GDM1 (cell line): ENCODE measurements at regions not wholly inside any gene's neighbourhood (a gene's known extent, or its start where the extent isn't known, plus 50 kb on each side); places are given as distances from the start of the nearest gene placed in this dataset.

Experiments
- DNase-seq: peaks from one replicate; lab custom pipeline; 2025; lab: John Stamatoyannopoulos, UW

GRCh38 chr14:58947814-58948445 lies 240.5 kb upstream of the DAAM1 start:
- DNase-seq: no peak

- DNase-seq: no peak
These were observed 237.9 kb upstream of the DAAM1 start for GRCh38 chr14:58950555-58950954.

- DNase-seq: no peak
These were observed 237.3 kb upstream of the DAAM1 start for GRCh38 chr14:58951143-58951542.

- DNase-seq: no peak
These were observed 234.4 kb upstream of the DAAM1 start for GRCh38 chr14:58954052-58954451.

GRCh38 chr14:58954901-58955861 lies 233.3 kb upstream of the DAAM1 start:
- peak; percentile 33 for DNase-seq

- DNase-seq: no peak
These were observed 227.3 kb upstream of the DAAM1 start for GRCh38 chr14:58961045-58961731.

GRCh38 chr14:58963873-58964597 lies 224.4 kb upstream of the DAAM1 start:
- no peak for DNase-seq

- no peak for DNase-seq
These were observed 223.9 kb upstream of the DAAM1 start for GRCh38 chr14:58964598-58964928.

GRCh38 chr14:58965601-58966000 lies 222.9 kb upstream of the DAAM1 start:
- no peak for DNase-seq

GRCh38 chr14:58966997-58967396 lies 221.5 kb upstream of the DAAM1 start:
- DNase-seq: no peak

GRCh38 chr14:58969951-58970751 lies 218.3 kb upstream of the DAAM1 start:
- DNase-seq: no peak

GRCh38 chr14:58972233-58973017 lies 216.0 kb upstream of the DAAM1 start:
- peak; percentile 60 for DNase-seq

- no peak for DNase-seq
These were observed 211.1 kb upstream of the DAAM1 start for GRCh38 chr14:58977366-58977765.

- no peak for DNase-seq
These were observed 210.1 kb upstream of the DAAM1 start for GRCh38 chr14:58978343-58978742.

- no peak for DNase-seq
These were observed 209.1 kb upstream of the DAAM1 start for GRCh38 chr14:58979325-58979724.

- no peak for DNase-seq
These were observed 206.6 kb upstream of the DAAM1 start for GRCh38 chr14:58981840-58982239.

- DNase-seq: no peak
These were observed 202.7 kb upstream of the DAAM1 start for GRCh38 chr14:58985786-58986185.

- DNase-seq: no peak
These were observed 200.9 kb upstream of the DAAM1 start for GRCh38 chr14:58987591-58987990.

- no peak for DNase-seq
These were observed 195.5 kb upstream of the DAAM1 start for GRCh38 chr14:58992935-58993334.

- no peak for DNase-seq
These were observed 194.3 kb upstream of the DAAM1 start for GRCh38 chr14:58994130-58994529.

GRCh38 chr14:59004012-59004411 lies 184.5 kb upstream of the DAAM1 start:
- no peak for DNase-seq
